ENCODE measurements at regions not wholly inside any gene's neighbourhood (a gene's known extent, or its start where the extent isn't known, plus 50 kb on each side); places are given as distances from the start of the nearest gene placed in this dataset.

- no peaks in the 10 kb centered on the region for H3K9me3 Mint-ChIP-seq
- peaks cover 8% of the 10 kb centered on the region for H3K4me1 Mint-ChIP-seq
- H3K4me3 Mint-ChIP-seq, result no peak overlapping the region
- no peaks in the 10 kb centered on the region for H3K36me3 Mint-ChIP-seq
- ATAC-seq, result no peak
- H3K27ac Mint-ChIP-seq, result no peak overlapping the region
- DNase-seq (ENCODE audit: low spot score in 2 of 2), result no peak
Measured at GRCh38 chr10:78407966-78408365, 374.3 kb downstream of the RPS24 start.

GRCh38 chr10:78408671-78409472 is 375.2 kb downstream of the RPS24 start:
- no peaks in the 10 kb centered on the region for H3K36me3 Mint-ChIP-seq
- peaks cover 8% of the 10 kb centered on the region for H3K4me1 Mint-ChIP-seq
- H3K4me3 Mint-ChIP-seq, result no peak overlapping the region
- no peak overlapping the region for H3K27ac Mint-ChIP-seq
- DNase-seq (ENCODE audit: low spot score in 2 of 2) (no peak), ATAC-seq (no peak)
- H3K9me3 Mint-ChIP-seq, result no peaks in the 10 kb centered on the region

- no peak overlapping the region for H3K27ac Mint-ChIP-seq
- H3K36me3 Mint-ChIP-seq, result no peaks in the 10 kb centered on the region
- DNase-seq (ENCODE audit: low spot score in 2 of 2), result no peak
- H3K4me1 Mint-ChIP-seq, result peaks cover 8% of the 10 kb centered on the region
- ATAC-seq, result no peak
- H3K9me3 Mint-ChIP-seq, result no peaks in the 10 kb centered on the region
- no peak overlapping the region for H3K4me3 Mint-ChIP-seq
Measured at GRCh38 chr10:78410046-78410965, 376.6 kb downstream of the RPS24 start.

GRCh38 chr10:78411716-78412115 is 378.1 kb downstream of the RPS24 start:
- Mint-ChIP-seq H3K27ac (no peak overlapping the region), H3K4me3 (no peak overlapping the region), H3K36me3 (no peaks in the 10 kb centered on the region), H3K4me1 (peaks cover 5% of the 10 kb centered on the region), H3K9me3 (no peaks in the 10 kb centered on the region)
- DNase-seq (ENCODE audit: low spot score in 2 of 2) (no peak), ATAC-seq (no peak)

- Mint-ChIP-seq H3K27ac (no peak overlapping the region), H3K9me3 (no peaks in the 10 kb centered on the region), H3K4me1 (no peaks in the 10 kb centered on the region), H3K36me3 (no peaks in the 10 kb centered on the region), H3K4me3 (no peak overlapping the region)
- DNase-seq (ENCODE audit: low spot score in 2 of 2), result no peak
- no peak for ATAC-seq
Measured at GRCh38 chr10:78412605-78413004, 378.9 kb downstream of the RPS24 start.

GRCh38 chr10:78413076-78414055 is 379.7 kb downstream of the RPS24 start:
- no peak for DNase-seq (ENCODE audit: low spot score in 2 of 2)
- Mint-ChIP-seq H3K4me3 (no peak overlapping the region), H3K4me1 (no peaks in the 10 kb centered on the region), H3K36me3 (no peaks in the 10 kb centered on the region), H3K27ac (no peak overlapping the region), H3K9me3 (no peaks in the 10 kb centered on the region)
- no peak for ATAC-seq

- no peak for ATAC-seq
- no peaks in the 10 kb centered on the region for H3K4me1 Mint-ChIP-seq
- no peak overlapping the region for H3K4me3 Mint-ChIP-seq
- H3K9me3 Mint-ChIP-seq, result no peaks in the 10 kb centered on the region
- H3K27ac Mint-ChIP-seq, result no peak overlapping the region
- no peak for DNase-seq (ENCODE audit: low spot score in 2 of 2)
- no peaks in the 10 kb centered on the region for H3K36me3 Mint-ChIP-seq
Measured at GRCh38 chr10:78414380-78414779, 380.7 kb downstream of the RPS24 start.

- Mint-ChIP-seq H3K4me1 (no peaks in the 10 kb centered on the region), H3K27ac (no peak overlapping the region), H3K9me3 (no peaks in the 10 kb centered on the region), H3K36me3 (no peaks in the 10 kb centered on the region), H3K4me3 (no peak overlapping the region)
- ATAC-seq, result no peak
- DNase-seq (ENCODE audit: low spot score in 2 of 2), result no peak
Measured at GRCh38 chr10:78415111-78415510, 381.4 kb downstream of the RPS24 start.

- ATAC-seq, result no peak
- H3K4me1 Mint-ChIP-seq, result no peaks in the 10 kb centered on the region
- H3K27ac Mint-ChIP-seq, result no peak overlapping the region
Measured at GRCh38 chr10:78416031-78417011, 382.7 kb downstream of the RPS24 start.

GRCh38 chr10:78417425-78418370 is 384.0 kb downstream of the RPS24 start:
- Mint-ChIP-seq H3K4me1 (no peaks in the 10 kb centered on the region), H3K36me3 (no peaks in the 10 kb centered on the region), H3K4me3 (no peak overlapping the region), H3K9me3 (no peaks in the 10 kb centered on the region), H3K27ac (no peak overlapping the region)
- ATAC-seq (no peak), DNase-seq (ENCODE audit: low spot score in 2 of 2) (no peak)

More at GRCh38 chr10:78416031-78417011, 382.7 kb downstream of the RPS24 start:
- Mint-ChIP-seq H3K9me3 (no peaks in the 10 kb centered on the region), H3K36me3 (no peaks in the 10 kb centered on the region), H3K4me3 (no peak overlapping the region)
- DNase-seq (ENCODE audit: low spot score in 2 of 2), result no peak

GRCh38 chr10:78419481-78420265 is 386.0 kb downstream of the RPS24 start:
- DNase-seq (ENCODE audit: low spot score in 2 of 2), result no peak
- no peak overlapping the region for H3K4me3 Mint-ChIP-seq
- no peaks in the 10 kb centered on the region for H3K4me1 Mint-ChIP-seq
- no peaks in the 10 kb centered on the region for H3K9me3 Mint-ChIP-seq
- H3K27ac Mint-ChIP-seq, result no peak overlapping the region
- no peaks in the 10 kb centered on the region for H3K36me3 Mint-ChIP-seq
- no peak for ATAC-seq

GRCh38 chr10:78420946-78421735 is 387.5 kb downstream of the RPS24 start:
- DNase-seq (ENCODE audit: low spot score in 2 of 2) (no peak), ATAC-seq (no peak)
- Mint-ChIP-seq H3K9me3 (peaks cover 3% of the 10 kb centered on the region), H3K36me3 (no peaks in the 10 kb centered on the region), H3K4me3 (no peak overlapping the region), H3K27ac (no peak overlapping the region), H3K4me1 (no peaks in the 10 kb centered on the region)
